ENCODE measurements at regions not wholly inside any gene's neighbourhood (a gene's known extent, or its start where the extent isn't known, plus 50 kb on each side); places are given as distances from the start of the nearest gene placed in this dataset.

- no peak for DNase-seq (ENCODE audit: low read depth in 2 of 2)
Observed at GRCh38 chr10:123557366-123558108, 108.6 kb upstream of the GPR26 start.

- no peak for DNase-seq (ENCODE audit: low read depth in 2 of 2)
Observed at GRCh38 chr10:123558651-123559050, 107.5 kb upstream of the GPR26 start.

GRCh38 chr10:123559066-123559822 lies 106.9 kb upstream of the GPR26 start:
- peak; percentile 67 to 68 for DNase-seq (ENCODE audit: low read depth in 2 of 2)

GRCh38 chr10:123559823-123560092 lies 106.4 kb upstream of the GPR26 start:
- no peak for DNase-seq (ENCODE audit: low read depth in 2 of 2)

- DNase-seq (ENCODE audit: low read depth in 2 of 2) = no peak
Observed at GRCh38 chr10:123560301-123561140, 105.6 kb upstream of the GPR26 start.

- DNase-seq (ENCODE audit: low read depth in 2 of 2) = no peak
Observed at GRCh38 chr10:123561141-123561440, 105.1 kb upstream of the GPR26 start.

GRCh38 chr10:123562387-123562786 lies 103.8 kb upstream of the GPR26 start:
- no peak for DNase-seq (ENCODE audit: low read depth in 2 of 2)

GRCh38 chr10:123562811-123563580 lies 103.2 kb upstream of the GPR26 start:
- DNase-seq (ENCODE audit: low read depth in 2 of 2) = no peak

- no peak for DNase-seq (ENCODE audit: low read depth in 2 of 2)
Observed at GRCh38 chr10:123563581-123563855, 102.6 kb upstream of the GPR26 start.

GRCh38 chr10:123563994-123564393 lies 102.2 kb upstream of the GPR26 start:
- no peak for DNase-seq (ENCODE audit: low read depth in 2 of 2)

- DNase-seq (ENCODE audit: low read depth in 2 of 2) = no peak
Observed at GRCh38 chr10:123564631-123565030, 101.5 kb upstream of the GPR26 start.

GRCh38 chr10:123565691-123566660 lies 100.2 kb upstream of the GPR26 start:
- DNase-seq (ENCODE audit: low read depth in 2 of 2) = no peak

GRCh38 chr10:123567984-123568739 lies 98.0 kb upstream of the GPR26 start:
- DNase-seq (ENCODE audit: low read depth in 2 of 2) = no peak

GRCh38 chr10:123568751-123569150 lies 97.4 kb upstream of the GPR26 start:
- no peak for DNase-seq (ENCODE audit: low read depth in 2 of 2)

GRCh38 chr10:123569436-123570035 lies 96.6 kb upstream of the GPR26 start:
- no peak for DNase-seq (ENCODE audit: low read depth in 2 of 2)

GRCh38 chr10:123570051-123570897 lies 95.9 kb upstream of the GPR26 start:
- DNase-seq (ENCODE audit: low read depth in 2 of 2) = no peak

- DNase-seq (ENCODE audit: low read depth in 2 of 2) = no peak
Observed at GRCh38 chr10:123570898-123571515, 95.1 kb upstream of the GPR26 start.

GRCh38 chr10:123571978-123572377 lies 94.2 kb upstream of the GPR26 start:
- no peak for DNase-seq (ENCODE audit: low read depth in 2 of 2)
